ENCODE measurements at regions not wholly inside any gene's neighbourhood (a gene's known extent, or its start where the extent isn't known, plus 50 kb on each side); places are given as distances from the start of the nearest gene placed in this dataset.

GRCh38 chr11:25583596-25583995, 748.3 kb upstream of the ANO3 start:
- no peak for TF ChIP-seq JUNB (IDR thresholded peaks at IDR 0.05; ENCODE audit: unreplicated experiment)
- TF ChIP-seq POLR2AphosphoS5 (IDR thresholded peaks at IDR 0.05; ENCODE audit: low read depth): no peak
- TF ChIP-seq, protein P1, sequence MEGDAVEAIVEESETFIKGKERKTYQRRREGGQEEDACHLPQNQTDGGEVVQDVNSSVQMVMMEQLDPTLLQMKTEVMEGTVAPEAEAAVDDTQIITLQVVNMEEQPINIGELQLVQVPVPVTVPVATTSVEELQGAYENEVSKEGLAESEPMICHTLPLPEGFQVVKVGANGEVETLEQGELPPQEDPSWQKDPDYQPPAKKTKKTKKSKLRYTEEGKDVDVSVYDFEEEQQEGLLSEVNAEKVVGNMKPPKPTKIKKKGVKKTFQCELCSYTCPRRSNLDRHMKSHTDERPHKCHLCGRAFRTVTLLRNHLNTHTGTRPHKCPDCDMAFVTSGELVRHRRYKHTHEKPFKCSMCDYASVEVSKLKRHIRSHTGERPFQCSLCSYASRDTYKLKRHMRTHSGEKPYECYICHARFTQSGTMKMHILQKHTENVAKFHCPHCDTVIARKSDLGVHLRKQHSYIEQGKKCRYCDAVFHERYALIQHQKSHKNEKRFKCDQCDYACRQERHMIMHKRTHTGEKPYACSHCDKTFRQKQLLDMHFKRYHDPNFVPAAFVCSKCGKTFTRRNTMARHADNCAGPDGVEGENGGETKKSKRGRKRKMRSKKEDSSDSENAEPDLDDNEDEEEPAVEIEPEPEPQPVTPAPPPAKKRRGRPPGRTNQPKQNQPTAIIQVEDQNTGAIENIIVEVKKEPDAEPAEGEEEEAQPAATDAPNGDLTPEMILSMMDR (conservative IDR thresholded peaks at IDR 0.05; ENCODE audit: low read depth in 2 of 2): no peak
- TF ChIP-seq, protein P2, sequence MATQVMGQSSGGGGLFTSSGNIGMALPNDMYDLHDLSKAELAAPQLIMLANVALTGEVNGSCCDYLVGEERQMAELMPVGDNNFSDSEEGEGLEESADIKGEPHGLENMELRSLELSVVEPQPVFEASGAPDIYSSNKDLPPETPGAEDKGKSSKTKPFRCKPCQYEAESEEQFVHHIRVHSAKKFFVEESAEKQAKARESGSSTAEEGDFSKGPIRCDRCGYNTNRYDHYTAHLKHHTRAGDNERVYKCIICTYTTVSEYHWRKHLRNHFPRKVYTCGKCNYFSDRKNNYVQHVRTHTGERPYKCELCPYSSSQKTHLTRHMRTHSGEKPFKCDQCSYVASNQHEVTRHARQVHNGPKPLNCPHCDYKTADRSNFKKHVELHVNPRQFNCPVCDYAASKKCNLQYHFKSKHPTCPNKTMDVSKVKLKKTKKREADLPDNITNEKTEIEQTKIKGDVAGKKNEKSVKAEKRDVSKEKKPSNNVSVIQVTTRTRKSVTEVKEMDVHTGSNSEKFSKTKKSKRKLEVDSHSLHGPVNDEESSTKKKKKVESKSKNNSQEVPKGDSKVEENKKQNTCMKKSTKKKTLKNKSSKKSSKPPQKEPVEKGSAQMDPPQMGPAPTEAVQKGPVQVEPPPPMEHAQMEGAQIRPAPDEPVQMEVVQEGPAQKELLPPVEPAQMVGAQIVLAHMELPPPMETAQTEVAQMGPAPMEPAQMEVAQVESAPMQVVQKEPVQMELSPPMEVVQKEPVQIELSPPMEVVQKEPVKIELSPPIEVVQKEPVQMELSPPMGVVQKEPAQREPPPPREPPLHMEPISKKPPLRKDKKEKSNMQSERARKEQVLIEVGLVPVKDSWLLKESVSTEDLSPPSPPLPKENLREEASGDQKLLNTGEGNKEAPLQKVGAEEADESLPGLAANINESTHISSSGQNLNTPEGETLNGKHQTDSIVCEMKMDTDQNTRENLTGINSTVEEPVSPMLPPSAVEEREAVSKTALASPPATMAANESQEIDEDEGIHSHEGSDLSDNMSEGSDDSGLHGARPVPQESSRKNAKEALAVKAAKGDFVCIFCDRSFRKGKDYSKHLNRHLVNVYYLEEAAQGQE (IDR thresholded peaks at IDR 0.05; ENCODE audit: unreplicated experiment): no peak
- no peak for TF ChIP-seq EZH2 (IDR thresholded peaks at IDR 0.05; ENCODE audit: low read depth, unreplicated experiment)
- no peak for TF ChIP-seq EZH2phosphoT487 (IDR thresholded peaks at IDR 0.05; ENCODE audit: unreplicated experiment)

Data from GM23338 (cell line).